ENCODE measurements at regions not wholly inside any gene's neighbourhood (a gene's known extent, or its start where the extent isn't known, plus 50 kb on each side); places are given as distances from the start of the nearest gene placed in this dataset.
A peak's percentile ranks its signal among the peaks of the same experiment; 100 is the strongest.

DNA sequence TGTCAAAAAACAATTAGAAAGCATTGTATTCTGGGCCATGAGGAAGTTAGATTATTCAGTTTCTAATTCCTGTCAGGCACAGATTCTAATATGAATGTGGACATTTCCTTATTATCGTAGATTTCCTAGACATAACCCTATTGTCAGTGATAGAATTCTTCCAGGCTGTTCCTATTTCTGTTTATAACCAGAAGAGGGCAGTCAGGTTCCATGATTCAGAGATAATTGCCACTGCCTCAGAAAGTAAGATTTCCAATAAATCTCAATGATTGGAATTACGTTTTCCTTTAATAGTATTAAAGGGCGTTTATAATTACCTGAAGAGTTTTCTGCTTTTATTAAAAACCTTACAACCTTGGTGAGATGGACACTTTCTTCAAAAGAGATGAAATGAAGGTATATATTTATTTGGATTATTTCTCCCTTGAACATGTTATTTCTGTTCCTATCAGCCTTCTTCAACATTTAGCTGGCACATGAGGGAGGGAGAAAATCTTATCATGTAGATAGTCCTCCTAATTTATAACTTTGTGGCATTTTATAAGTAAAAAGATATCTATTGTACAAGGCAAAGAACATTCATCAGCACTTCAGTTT, 439.2 kb downstream of the MCTP2 start:
- Histone ChIP-seq H3K4me1 (ENCODE audit: insufficient read depth, poor library complexity, severe bottlenecking) (peaks cover 9% of the 10 kb centered on the region), H3K9me3 (ENCODE audit: severe bottlenecking) (no peaks in the 10 kb centered on the region), H3K4me3 (ENCODE audit: severe bottlenecking) (no peak overlapping the region), H3K36me3 (ENCODE audit: low read depth) (no peaks in the 10 kb centered on the region), H3K27ac (ENCODE audit: poor library complexity, severe bottlenecking) (no peak overlapping the region), H3K27me3 (ENCODE audit: insufficient read depth, poor library complexity, severe bottlenecking) (no peaks in the 10 kb centered on the region)
- no peak for DNase-seq (ENCODE audit: low spot score)
- peak; percentile 26; the same call in 1 of the 3 replicates for ATAC-seq (ENCODE audit: low read depth)
- TF ChIP-seq, protein P1, sequence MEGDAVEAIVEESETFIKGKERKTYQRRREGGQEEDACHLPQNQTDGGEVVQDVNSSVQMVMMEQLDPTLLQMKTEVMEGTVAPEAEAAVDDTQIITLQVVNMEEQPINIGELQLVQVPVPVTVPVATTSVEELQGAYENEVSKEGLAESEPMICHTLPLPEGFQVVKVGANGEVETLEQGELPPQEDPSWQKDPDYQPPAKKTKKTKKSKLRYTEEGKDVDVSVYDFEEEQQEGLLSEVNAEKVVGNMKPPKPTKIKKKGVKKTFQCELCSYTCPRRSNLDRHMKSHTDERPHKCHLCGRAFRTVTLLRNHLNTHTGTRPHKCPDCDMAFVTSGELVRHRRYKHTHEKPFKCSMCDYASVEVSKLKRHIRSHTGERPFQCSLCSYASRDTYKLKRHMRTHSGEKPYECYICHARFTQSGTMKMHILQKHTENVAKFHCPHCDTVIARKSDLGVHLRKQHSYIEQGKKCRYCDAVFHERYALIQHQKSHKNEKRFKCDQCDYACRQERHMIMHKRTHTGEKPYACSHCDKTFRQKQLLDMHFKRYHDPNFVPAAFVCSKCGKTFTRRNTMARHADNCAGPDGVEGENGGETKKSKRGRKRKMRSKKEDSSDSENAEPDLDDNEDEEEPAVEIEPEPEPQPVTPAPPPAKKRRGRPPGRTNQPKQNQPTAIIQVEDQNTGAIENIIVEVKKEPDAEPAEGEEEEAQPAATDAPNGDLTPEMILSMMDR (IDR thresholded peaks at IDR 0.05; ENCODE audit: poor library complexity, severe bottlenecking) = peak; percentile 99

DNA sequence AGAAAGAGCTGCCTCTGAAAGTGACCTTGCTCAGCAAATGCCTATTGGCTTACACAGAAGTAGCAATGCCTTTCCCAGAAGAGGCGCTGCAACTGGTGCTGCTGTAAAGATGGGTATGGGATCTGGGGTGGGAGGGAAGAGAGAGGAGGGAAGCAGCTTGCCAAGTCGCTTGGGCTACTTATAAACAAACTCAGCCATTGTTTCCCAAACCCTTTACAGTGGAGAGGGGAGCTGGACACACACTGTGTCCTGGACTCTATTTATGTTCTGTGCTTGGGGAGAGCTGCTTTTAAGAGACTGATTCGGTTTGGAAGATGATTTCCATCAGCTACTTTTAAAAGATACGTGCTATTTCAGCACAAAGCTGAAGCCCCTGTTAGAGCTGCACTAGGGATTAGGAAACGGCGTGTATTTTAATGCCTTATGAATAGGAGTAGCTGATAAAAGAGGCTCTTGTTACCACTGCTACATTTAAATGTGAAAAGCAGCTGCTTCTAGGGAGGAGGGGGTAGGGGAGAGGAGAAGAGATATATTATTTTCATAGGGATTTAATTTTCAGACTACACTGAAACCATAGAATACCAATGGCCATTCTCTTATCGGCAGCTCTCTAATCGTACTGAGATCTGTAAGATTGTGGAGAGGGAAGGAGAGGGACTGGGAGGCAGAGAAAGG, 440.6 kb downstream of the MCTP2 start:
- Histone ChIP-seq H3K27ac (ENCODE audit: poor library complexity, severe bottlenecking) (no peak overlapping the region), H3K27me3 (ENCODE audit: insufficient read depth, poor library complexity, severe bottlenecking) (no peaks in the 10 kb centered on the region), H3K36me3 (ENCODE audit: low read depth) (no peaks in the 10 kb centered on the region), H3K4me3 (ENCODE audit: severe bottlenecking) (no peak overlapping the region), H3K4me1 (ENCODE audit: insufficient read depth, poor library complexity, severe bottlenecking) (peaks cover 17% of the 10 kb centered on the region), H3K9me3 (ENCODE audit: severe bottlenecking) (no peaks in the 10 kb centered on the region)
- ATAC-seq (ENCODE audit: low read depth) = no peak
- TF ChIP-seq, protein P1 (IDR thresholded peaks at IDR 0.05; ENCODE audit: poor library complexity, severe bottlenecking) = no peak
- DNase-seq (ENCODE audit: low spot score) = no peak

DNA sequence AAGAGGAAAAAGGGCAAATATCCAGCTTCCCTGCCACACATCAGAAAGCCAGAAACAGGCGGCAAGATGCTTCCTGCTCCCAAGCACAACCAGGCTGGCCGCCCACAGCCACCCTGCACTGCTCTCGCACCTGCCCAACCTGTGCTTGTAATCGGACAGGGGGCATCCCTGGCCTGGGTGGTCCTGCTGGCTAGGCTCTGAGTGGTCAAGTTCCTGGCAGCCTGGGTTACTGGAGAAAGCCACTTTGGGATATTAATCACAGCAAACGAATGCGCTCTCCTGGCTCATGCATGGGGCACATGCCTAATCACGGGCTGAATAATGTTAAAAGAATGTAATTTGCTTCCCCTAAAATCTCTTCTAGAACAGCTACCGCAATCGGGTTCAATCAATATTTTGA, 442.4 kb downstream of the MCTP2 start:
- no peaks in the 10 kb centered on the region for H3K9me3 ChIP-seq (ENCODE audit: severe bottlenecking)
- TF ChIP-seq, protein P1 (IDR thresholded peaks at IDR 0.05; ENCODE audit: poor library complexity, severe bottlenecking) = no peak
- H3K4me1 ChIP-seq (ENCODE audit: insufficient read depth, poor library complexity, severe bottlenecking) = peaks cover 27% of the 10 kb centered on the region
- no peaks in the 10 kb centered on the region for H3K36me3 ChIP-seq (ENCODE audit: low read depth)
- ATAC-seq (ENCODE audit: low read depth) = peak; percentile 29
- H3K27ac ChIP-seq (ENCODE audit: poor library complexity, severe bottlenecking) = peak overlapping the region; percentile 67
- no peaks in the 10 kb centered on the region for H3K27me3 ChIP-seq (ENCODE audit: insufficient read depth, poor library complexity, severe bottlenecking)
- H3K4me3 ChIP-seq (ENCODE audit: severe bottlenecking) = no peak overlapping the region
- peak; percentile 58 for DNase-seq (ENCODE audit: low spot score)

DNA sequence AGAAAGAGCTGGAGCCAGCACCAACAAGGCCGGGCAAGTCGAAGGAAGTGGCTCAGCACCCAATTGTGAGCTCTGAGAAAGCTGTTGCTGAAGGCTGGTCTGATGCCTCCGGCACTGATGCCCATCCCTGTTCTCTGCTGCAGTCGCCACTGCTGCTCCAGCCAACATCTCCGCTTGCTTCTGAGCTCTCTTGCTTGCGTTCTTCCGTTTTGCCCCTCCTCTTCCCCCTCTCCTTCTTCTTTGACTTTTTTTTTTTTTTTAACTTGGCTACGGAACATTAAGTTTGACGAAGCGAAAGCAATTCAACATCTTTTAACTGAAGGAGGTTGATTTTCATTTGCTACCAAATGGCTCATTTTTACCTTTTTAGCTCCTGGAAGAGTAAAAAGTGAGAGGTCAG, 442.9 kb downstream of the MCTP2 start:
- H3K9me3 ChIP-seq (ENCODE audit: severe bottlenecking) = no peaks in the 10 kb centered on the region
- no peaks in the 10 kb centered on the region for H3K36me3 ChIP-seq (ENCODE audit: low read depth)
- H3K27me3 ChIP-seq (ENCODE audit: insufficient read depth, poor library complexity, severe bottlenecking) = no peaks in the 10 kb centered on the region
- no peak overlapping the region for H3K4me3 ChIP-seq (ENCODE audit: severe bottlenecking)
- H3K4me1 ChIP-seq (ENCODE audit: insufficient read depth, poor library complexity, severe bottlenecking) = peaks cover 27% of the 10 kb centered on the region
- H3K27ac ChIP-seq (ENCODE audit: poor library complexity, severe bottlenecking) = peak overlapping the region; percentile 67
- DNase-seq (ENCODE audit: low spot score) = peak; percentile 92
- peak; percentile 79 for ATAC-seq (ENCODE audit: low read depth)
- TF ChIP-seq, protein P1 (IDR thresholded peaks at IDR 0.05; ENCODE audit: poor library complexity, severe bottlenecking) = peak; percentile 36
